ENCODE measurements at regions not wholly inside any gene's neighbourhood (a gene's known extent, or its start where the extent isn't known, plus 50 kb on each side); places are given as distances from the start of the nearest gene placed in this dataset.

DNA sequence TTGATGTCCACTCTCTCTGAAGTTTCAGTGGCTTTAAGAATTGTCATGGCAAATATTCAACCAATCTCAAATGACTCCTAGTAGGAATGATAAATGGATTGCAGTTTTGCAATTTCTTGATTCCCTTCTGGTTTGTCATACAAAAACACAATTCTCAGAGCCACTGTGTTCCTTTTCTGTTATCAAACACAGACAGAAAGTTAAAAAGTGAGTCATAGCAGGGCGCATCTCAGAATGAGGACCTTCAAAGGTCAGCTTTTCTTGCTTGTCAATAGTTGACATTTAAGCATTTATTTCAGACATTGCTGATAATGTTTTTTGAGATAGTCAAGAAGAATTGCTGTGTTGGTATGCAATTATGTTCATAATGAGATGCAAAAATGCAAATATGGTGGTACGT lies 405.9 kb downstream of the NR2F2 start:
- DNase-seq (ENCODE audit: low read depth in 2 of 2), result no peak

DNA sequence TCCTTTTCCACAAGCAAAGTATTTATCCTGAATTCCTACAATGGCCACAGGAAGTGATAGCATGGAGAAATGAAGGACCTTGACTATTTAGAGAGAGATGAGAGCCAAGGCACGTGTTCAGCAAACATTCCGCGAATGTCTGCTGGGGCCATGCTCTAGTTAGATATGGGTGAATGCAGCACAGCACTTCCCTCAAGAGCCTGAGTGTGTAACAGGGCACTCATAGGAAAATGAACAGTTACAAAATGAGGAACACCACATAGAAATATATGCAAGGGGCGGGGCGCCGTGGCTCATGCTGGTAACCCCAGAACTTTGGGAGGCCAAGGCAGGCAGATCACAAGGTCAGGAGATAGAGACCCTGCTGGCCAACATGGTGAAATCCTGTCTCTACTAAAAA lies 406.9 kb downstream of the NR2F2 start:
- DNase-seq (ENCODE audit: low read depth in 2 of 2), result no peak

DNA sequence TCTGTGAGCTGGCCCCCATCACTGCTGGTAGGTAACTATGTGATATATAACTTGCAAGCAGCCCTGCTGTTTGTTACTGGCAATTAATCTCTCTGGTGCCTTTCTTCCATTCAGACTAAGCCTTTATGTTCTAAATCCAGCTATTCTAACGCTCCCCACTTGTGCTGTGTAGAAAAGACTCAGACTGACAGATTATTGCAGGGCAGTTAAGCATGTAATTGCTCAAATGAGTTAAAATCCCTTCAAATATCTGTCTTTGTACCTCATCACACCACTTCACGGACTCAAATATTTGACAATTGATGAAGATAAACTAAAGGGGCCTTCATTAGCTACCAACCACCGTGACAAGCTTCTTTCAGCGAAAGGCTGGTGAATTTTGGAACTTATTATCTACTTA lies 416.2 kb downstream of the NR2F2 start:
- DNase-seq (ENCODE audit: low read depth in 2 of 2), result no peak

DNA sequence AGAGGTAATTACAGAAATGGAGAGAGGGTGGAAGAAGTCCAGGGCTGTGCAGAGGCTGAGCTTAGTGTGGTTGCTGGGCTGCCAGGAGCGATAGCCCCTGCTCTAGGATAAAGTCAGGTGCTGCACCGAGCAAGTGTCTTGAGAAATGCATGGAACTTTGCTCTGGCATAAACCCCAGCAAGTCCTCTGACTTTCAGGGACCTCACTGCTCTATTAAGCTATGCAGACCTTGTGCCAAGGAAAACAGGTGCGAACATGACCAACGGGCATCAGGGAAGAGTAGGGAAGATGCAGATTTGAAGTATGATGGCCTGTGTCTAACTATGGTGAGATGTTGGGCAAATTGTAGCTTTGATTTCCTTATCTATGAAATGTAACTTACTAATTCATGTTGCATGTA lies 416.8 kb downstream of the NR2F2 start:
- DNase-seq (ENCODE audit: low read depth in 2 of 2), result no peak

DNA sequence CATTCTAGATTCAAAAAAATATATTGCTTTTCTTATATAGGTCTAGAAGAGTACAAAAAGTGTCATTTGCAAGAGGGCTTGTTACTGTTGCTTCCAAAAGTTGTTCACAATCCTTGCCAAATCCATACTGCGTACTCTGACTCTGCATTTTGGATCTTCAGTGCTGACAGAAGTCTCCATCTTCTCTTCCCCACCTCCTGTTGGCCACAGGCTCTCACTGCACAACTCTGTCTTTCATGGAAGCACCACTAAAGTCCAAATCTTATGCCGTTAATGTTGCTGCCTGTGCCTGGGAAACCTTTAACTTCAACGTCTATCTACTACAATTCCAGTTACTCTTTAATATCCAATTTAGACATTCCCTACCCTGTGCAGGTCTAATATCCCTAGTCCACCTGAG lies 419.9 kb downstream of the NR2F2 start:
- DNase-seq (ENCODE audit: low read depth in 2 of 2), result no peak

DNA sequence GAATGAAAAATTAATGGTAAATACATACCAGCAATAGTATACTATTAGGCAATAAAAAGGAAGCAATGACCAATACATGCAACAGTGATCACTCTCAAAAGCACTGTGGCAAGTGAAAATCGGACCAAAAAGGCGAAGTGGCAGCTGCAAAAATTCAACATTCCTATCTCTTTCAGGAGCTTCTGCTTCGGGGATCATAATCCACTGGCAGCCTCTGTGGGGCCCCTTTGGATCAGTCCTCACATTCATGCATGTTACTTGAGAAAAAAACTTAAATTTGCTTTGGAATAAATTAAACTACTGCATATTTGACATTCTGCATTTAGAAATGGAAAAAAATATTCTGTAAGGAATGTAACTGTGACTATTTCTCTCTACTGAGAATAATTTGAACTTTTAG lies 425.6 kb downstream of the NR2F2 start:
- no peak for DNase-seq (ENCODE audit: low read depth in 2 of 2)

DNA sequence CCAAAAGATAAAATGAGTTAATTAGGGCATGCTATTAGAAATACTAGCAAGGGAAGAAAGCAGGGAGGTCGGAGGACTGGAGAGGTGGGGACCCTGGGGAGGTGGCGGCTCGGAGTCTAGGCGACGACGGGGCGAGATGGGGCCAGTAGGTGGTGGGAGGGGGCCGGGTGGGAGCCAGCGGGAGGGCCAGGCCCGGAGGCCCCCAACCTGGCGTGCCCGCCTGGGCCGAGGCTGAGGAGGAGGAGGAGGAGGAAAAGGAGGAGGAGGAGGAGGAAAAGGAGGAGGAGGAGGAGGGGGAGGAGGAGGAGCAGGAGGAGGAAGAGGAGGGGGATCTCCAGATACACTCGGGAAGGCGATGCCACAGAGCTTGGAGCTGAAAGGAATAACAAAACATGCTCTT lies 426.2 kb downstream of the NR2F2 start:
- no peak for DNase-seq (ENCODE audit: low read depth in 2 of 2)

DNA sequence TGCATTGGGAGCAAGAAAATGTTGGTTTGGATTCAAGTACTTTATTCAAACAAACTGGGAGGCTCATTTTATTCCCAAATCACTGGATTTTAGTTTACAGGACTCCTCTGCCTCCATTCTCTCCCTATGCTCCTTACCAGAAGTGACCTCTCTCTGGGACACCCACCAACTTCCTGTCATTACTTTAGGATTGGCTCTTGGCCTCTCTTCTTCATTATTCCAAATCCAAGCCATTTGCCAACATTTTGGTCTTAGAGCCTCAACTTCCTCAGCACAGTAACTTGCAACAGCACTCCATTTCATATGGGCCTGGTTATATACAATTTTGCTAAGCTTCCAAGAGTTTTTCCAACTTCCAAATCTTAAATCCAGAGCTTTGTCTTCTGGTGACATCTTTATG lies 432.1 kb downstream of the NR2F2 start:
- no peak for DNase-seq (ENCODE audit: low read depth in 2 of 2)

DNA sequence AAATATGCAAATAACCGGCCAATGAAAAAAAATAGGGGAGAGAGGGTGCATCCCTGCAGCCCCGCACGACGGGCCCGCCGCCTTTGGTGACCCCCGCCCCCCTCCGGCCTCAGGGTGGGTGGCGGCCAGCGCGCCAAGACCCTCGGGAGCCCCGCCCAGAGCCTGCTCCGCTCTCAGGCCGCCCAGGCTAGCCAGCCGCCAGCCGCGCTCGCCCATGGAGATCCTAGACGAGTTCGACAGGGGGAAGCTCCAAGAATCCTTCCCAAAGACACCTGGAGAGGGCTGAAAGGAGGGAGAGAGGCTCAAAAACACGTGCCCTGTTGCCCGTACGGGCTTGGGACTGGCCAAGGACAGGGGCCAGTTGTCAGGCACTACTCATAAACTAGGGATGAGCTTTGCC lies 434.0 kb downstream of the NR2F2 start:
- no peak for DNase-seq (ENCODE audit: low read depth in 2 of 2)

DNA sequence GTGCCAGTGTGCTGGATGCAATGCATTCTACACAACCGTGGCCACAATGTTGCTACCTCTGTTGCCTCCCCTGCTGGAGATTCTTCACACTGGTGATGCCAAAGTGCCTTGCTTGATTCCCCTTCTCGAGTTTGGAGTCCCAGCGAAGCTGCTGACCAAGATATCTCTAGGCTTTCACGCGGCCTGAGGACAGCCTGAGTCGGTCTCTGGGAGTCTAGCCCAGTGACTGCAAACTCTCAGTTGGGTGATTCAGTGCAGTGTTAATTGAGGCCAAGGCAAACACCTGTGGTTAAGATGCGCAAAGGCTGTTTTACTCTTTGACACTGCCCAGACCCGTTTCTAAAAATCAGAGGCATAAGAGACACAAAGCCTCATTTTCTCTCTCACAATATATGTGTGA lies 434.4 kb downstream of the NR2F2 start:
- DNase-seq (ENCODE audit: low read depth in 2 of 2), result no peak

DNA sequence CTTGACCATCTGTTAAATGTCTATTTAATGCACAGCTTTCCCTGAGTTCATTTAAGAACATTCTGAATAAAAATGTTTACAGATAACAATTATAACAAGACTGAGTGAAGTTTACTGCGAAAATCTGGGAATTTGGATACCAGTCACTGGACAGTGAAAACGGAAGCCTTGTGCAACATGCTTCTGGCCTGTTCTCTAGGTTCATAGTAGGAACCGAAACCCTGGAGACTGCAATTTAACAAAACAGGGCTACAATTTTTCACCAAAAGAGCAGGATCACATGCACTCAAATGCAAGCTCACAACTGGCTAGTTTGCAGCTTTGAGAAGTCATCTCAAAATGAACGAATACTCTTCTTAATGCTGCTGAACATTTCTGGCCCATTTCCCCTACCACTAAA lies 435.9 kb downstream of the NR2F2 start:
- DNase-seq (ENCODE audit: low read depth in 2 of 2), result no peak

DNA sequence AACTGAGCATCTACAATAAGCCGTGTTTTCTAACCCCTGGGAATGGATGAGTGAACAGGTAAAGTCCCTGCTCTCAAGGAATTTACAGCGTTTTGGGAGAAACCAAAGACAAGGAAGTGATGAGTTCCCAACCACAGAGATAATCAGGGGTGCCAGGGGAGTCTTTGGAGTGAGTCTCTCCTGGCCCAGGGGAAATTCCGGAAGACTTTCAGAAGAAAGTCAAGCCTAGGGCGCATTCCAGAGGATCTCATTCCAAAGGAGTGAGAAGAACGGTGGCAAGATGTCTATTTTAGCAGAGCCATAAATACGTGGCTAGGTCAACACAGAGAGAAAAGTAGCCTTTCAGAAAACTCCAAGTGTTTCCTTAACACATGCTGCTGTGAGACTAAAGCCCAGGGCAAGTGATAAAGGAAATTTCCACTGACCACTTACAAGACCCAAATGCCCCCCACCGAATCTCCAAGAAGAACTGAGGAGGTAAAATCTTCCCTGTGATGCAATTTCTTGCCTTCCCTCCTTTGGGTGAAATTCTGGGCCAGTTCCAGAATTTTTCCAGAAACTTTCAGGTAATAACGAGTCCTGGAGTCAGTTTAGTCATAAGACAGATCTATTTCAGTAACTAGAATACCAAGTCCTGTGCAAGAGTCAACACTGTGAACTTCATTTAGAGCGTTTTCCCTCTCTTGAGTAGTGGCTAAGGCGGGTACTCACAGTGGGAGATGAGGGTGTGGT lies 437.4 kb downstream of the NR2F2 start:
- no peak for DNase-seq (ENCODE audit: low read depth in 2 of 2)

DNA sequence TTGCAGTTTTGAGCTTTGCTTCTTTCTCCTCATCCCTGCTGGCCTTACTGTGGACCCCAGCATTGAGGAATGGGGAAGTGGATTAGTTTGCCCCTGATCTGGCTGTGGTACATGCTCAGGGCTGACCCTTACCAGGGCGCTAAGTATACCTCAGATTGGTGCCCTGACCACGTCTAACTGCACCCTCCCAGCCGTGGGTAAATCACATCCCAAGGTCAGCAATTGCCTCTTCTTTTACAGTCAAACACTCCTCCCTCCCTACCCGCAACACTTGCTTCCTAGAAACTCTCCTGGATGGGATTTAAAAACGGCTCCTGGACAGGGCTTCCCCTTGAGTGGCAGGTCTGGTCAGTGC lies 437.9 kb downstream of the NR2F2 start:
- no peak for DNase-seq (ENCODE audit: low read depth in 2 of 2)

DNA sequence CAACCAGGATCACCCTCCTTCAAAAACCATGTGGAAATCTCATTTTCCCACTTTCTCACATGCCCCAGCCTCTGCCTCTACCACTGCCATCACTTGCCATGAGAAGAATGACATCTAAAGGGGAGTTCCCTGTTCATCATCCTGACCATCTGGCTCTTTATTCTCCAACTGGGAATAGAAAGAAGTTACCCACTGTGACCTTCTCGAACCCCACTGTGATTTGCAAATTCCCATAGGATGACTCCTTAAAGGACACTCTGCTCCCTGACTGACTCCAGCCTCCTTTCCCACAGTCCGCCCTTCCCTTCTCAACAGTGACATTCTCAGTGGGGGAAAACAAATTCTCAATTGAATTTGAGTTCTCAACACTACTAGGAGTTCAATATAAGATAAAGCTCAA lies 440.5 kb downstream of the NR2F2 start:
- no peak for DNase-seq (ENCODE audit: low read depth in 2 of 2)

DNA sequence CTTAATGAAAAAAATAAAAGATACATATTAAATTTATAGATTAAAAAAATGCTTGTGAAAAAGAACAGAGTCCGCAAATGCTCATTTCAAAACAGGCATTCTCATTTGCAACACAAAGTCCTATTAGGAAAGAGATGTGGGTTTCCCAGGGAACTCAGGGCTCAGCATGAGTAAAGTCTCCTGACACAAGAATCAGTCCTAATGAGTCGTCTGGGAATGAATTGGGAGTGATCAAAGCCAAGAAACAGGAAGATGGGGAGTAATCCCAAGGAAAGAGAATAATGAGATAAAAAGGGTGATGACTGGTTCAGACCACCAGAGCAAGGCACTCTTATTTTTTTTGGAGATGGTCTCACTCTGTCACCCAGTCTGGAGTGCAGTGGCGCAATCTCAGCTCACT lies 443.7 kb downstream of the NR2F2 start:
- DNase-seq (ENCODE audit: low read depth in 2 of 2), result no peak

DNA sequence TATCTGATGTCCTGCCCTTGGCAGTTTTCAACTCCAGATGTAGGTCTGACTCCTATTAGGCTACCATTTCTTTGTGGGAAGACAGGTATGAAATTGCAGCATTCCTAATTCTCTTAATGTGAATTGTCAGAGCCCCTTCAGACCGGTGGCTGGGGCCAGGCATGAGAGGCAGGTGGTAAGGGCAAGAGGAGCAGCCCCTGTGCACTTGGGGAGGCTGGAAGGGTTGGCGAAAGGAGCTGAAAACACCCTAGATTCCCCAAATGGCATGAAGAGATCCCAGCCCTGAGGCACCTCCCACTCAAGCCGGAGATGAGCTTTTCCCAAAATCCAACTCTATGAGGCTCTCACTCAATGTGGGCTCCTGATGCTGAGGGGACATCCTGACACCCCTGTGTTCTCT lies 453.2 kb downstream of the NR2F2 start:
- DNase-seq (ENCODE audit: low read depth in 2 of 2), result no peak

DNA sequence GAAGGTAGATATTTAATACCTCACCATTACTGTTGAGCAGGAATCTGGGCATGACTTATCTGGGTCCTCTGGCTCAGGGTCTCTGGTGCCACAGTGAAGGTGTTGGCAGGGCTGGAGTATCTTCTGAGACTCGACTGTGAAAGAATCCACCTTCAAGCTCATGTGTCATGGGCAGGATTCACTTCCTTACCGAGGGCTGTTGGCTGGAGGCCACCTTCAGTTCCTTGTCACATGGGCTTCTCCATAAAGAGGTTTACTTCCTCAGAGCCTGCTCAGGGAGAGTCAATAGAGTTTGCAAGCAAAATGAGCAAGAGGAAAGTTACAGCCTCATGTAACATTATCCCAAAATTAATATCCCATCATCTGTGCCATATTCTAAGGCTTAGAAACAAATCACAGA lies 459.5 kb downstream of the NR2F2 start:
- no peak for DNase-seq (ENCODE audit: low read depth in 2 of 2)

DNA sequence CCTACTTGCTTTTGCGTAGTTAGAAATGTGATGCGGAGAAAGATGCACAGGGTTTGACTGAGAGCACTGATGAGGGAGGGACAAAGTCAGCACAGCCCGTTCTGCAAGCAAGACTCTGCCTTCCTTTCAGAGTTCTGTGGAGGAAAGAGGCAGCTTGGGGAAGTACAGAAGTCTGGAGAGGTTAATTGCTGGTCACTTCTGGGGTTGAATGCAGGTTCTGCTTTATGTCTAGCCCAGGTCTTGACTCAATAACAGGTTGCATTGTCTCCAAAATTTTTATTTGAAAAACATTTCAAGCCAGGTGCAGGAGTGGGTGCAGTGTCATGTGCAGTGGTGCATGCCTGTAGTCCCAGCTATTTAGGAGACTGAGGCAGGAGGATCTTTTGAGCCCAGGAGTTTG lies 461.7 kb downstream of the NR2F2 start:
- DNase-seq (ENCODE audit: low read depth in 2 of 2), result no peak

DNA sequence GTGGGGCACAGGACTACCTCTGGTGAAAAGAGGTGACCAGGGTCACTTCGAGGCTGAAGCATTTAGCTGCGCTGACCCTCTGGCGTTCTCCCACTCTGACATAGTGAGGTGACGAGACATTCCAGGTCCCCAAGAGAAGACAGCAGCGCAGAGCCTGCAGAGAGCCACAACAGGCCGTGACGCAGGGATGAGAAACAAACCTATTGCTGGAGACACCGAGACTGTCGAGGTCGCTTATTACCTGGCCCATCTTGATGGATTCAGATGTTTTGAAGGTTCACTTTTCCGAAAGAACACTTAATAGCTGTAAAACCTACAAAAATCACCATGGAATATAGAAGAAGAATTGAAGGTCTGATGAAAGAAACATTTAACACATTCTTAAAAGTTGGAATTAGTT lies 466.3 kb downstream of the NR2F2 start:
- DNase-seq (ENCODE audit: low read depth in 2 of 2), result no peak

DNA sequence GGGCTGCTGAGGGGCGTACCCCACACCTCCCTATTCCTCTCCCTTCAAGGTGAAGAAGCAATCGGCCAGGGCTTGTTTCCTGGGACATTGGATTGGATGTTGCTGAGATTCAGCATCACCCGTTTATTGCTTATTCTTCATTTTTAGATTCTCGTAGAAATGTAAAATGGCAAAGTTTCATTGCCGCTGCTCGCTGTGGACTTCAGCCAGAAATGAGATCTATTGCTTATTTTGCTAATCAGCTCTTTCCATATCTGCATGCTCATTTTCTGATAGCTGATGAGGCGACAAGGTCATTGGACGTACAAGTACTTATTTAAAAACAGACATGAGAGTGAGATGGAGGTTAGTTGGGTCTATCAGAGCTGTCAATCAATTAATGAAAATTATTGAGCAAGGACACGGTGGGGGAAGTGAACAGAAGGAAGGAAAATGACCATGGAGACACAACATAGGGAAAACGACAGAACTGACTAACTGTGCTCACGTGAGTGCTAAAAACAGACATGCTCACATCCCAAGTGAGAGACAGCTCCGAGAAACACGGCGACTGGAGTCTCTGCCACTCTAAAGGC lies 471.2 kb downstream of the NR2F2 start:
- no peak for DNase-seq (ENCODE audit: low read depth in 2 of 2)

DNA sequence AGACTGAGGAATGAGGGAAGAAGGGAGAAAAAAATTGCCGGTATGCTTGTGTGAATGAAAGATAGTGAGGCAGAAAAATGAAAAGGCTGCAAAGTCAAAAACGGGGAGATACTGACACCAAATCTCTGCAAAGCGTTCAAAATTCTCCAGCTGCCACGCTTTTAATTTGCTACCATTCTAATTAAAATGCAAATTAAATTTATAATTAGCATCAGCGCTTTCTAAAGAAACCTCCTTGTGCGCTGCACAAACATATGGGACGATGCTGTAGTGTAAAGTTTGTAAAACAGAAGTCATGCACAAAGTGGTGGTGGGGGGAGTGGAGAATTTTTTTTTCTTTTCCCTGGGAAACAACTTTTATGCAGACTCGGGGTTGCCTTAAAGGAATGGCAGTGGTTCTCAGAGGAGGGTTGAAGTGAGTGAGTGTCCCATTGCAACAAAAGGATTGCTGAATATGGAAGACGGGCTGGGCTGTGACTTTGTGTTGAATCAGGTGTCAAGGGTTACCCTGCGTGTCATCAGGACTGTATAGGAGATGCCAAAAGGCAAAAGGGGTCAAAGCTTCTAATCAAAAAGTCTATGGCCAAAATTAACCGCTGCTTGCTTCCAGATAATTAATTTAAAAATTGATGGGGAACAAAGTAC lies 472.2 kb downstream of the NR2F2 start:
- DNase-seq (ENCODE audit: low read depth in 2 of 2), result no peak

DNA sequence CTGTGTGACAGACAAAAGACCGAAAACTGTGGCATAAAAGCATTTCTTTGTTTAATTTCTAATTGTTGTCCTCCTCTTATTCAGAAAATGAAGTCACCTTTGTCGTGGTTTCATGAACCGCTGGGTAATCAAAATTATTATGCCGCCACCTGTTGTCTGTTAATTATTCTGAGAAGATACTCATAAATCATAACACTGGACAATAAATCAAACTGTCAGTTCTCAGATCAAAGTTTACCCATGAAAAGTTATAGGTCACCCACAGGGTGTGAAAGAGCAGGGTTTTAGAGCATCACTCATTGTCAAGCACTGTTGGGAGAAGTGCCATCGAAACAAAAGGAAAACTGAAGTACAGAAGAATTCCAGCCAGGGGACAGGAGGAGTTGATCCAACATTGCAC lies 474.3 kb downstream of the NR2F2 start:
- no peak for DNase-seq (ENCODE audit: low read depth in 2 of 2)

DNA sequence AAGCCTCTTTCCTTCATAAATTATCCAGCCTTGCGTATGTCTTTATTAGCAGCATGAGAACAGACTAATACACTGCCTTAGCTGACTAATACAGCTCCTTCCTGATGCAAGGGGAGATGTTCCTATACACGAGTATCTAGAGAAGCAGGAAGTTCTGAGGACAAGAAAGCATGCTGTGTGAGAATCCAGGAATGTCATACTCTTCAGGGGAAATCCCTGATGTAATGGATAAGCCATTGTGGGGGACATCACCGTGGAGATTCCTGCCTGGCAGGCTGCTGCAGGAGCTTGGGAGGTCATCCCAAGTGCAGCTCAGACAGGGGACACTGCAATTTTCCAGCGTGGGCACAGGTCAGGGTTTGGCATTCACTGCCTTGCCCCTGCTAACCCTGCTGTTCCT lies 476.9 kb downstream of the NR2F2 start:
- no peak for DNase-seq (ENCODE audit: low read depth in 2 of 2)

DNA sequence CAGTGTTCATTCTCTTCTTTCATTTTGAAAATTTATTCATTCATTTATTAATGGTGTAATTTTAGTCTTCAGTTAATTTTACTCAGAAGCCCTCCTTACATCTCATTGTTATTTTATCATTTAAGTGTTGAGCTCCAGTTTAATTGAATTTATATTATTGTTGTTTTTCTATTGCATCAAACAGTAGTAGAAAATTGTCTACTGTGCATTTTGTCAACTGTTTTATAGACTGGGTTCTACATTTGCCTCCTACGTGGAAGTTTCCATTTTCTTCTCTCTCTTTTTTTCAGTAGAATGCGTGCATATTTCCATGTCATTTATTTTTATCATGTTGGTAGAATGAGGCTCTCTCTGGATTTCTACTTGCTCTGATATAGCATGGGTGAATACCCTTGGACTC lies 487.4 kb downstream of the NR2F2 start:
- no peak for DNase-seq (ENCODE audit: low read depth in 2 of 2)
